K562 (cell line): ENCODE measurements at regions not wholly inside any gene's neighbourhood (a gene's known extent, or its start where the extent isn't known, plus 50 kb on each side); places are given as distances from the start of the nearest gene placed in this dataset.
"Not testable (repeated sequence)": the region's sequence is repeated elsewhere in the genome, so short reads cannot be mapped to it uniquely, and the experiment has no call there.

ENCODE experiments used
- ATAC-seq: fragments of 200-7000 bp; cut with Tn5 transposase; 3 replicates; pipeline ENCODE4 v1.9.1; 2020; ENCODE audit warnings: moderate library complexity
- BruUV-seq: library from RNA; stranded (reverse); fragments of 400-500 nt; replicated peaks from 2 replicates; lab custom pipeline; 2021; lab: Mats Ljungman, UMichigan
- CTCF ChIA-PET: fragments of 300-600 bp; formaldehyde crosslinking; extraction: SDS; loops from one replicate; lab custom pipeline; 2021; ENCODE audit warnings: low intra/inter-chr PET ratio; lab: Yijun Ruan, JAX
- POLR2A ChIA-PET: fragments of 300-600, 350-650 bp; sonication (Branson Sonifier 250); formaldehyde crosslinking; extraction: SDS; loops from one replicate; lab custom pipeline; 2021; ENCODE audit warnings: antibody characterized with exemption, inconsistent platforms; lab: Yijun Ruan, JAX
- DNase-seq, 4 experiments: peaks; one replicate each; pipeline versions ENCODE4 v3.0.0 to v3.0.0-alpha.2; 2011 to 2018; ENCODE audit warnings: low spot score in 3 of 4, mixed read lengths in 3 of 4; ENCODE audit errors: extremely low read depth in 1 of 4
- FAIRE-seq: peaks from 2 replicates; lab custom pipeline; 2011; peaks lifted over from hg19 to GRCh38; lab: Jason Lieb, UNC
- H2AFZ ChIP-seq: 2 replicates; pipeline ENCODE4 v1.6.0; 2011; ENCODE audit warnings: low read depth, low read length, control low read depth, inconsistent platforms
- H3K27ac ChIP-seq: fragments of 200-600 bp; 3 replicates; pipeline ENCODE4 v1.8.0; 2011; ENCODE audit warnings: low read depth, mild to moderate bottlenecking, control low read depth, inconsistent platforms, low read length, moderate library complexity, mixed read lengths; ENCODE audit errors: extremely low read depth
- H3K27me3 ChIP-seq, 2 experiments: fragments of 300-600 bp in 1 of 2; 2 replicates in 1 of 2; 3 replicates in 1 of 2; pipeline versions ENCODE4 v1.6.0 to v1.8.0; 2011; ENCODE audit warnings: inconsistent platforms in 2 of 2, low read length in 2 of 2, mild to moderate bottlenecking in 1 of 2, mixed read lengths in 1 of 2, moderate library complexity in 1 of 2; ENCODE audit not compliant: control insufficient read depth in 2 of 2, insufficient read depth in 2 of 2
- H3K36me3 ChIP-seq: fragments of 300-600 bp; 3 replicates; pipeline ENCODE4 v1.8.0; 2011; ENCODE audit warnings: mild to moderate bottlenecking, low read length, inconsistent platforms; ENCODE audit not compliant: control insufficient read depth, insufficient read depth
- H3K4me1 ChIP-seq, 2 experiments: fragments of 200-600 bp in 1 of 2; replicated peaks in 1 of 2; 2 replicates in 1 of 2; 3 replicates in 1 of 2; pipeline versions ENCODE4 v1.5.1 to v1.8.0; 2011; ENCODE audit warnings: inconsistent platforms in 2 of 2, low read length in 2 of 2, mild to moderate bottlenecking in 1 of 2, mixed read lengths in 1 of 2, moderate library complexity in 1 of 2; ENCODE audit not compliant: control insufficient read depth in 2 of 2, insufficient read depth in 2 of 2
- H3K4me2 ChIP-seq: 2 replicates; pipeline ENCODE4 v1.6.1; 2011; ENCODE audit warnings: low read length, control low read depth, inconsistent platforms, mixed read lengths; ENCODE audit not compliant: insufficient read depth
- H3K4me3 ChIP-seq: fragments of 200-600 bp; sonication (generic), shearing (Covaris generic); 2 replicates; pipeline ENCODE4 v1.5.1; 2016; ENCODE audit warnings: control low read depth, inconsistent platforms
- H3K79me2 ChIP-seq: fragments of 200-600 bp; 3 replicates; pipeline ENCODE4 v1.8.0; 2011; ENCODE audit warnings: low read length, inconsistent platforms; ENCODE audit not compliant: control insufficient read depth, insufficient read depth
- H3K9ac ChIP-seq, 2 experiments: 2 replicates each; pipeline versions ENCODE4 v1.6.0 to v1.6.1; 2011; ENCODE audit warnings: low read depth in 2 of 2, low read length in 2 of 2, control low read depth in 1 of 2, inconsistent platforms in 1 of 2, mild to moderate bottlenecking in 1 of 2, mixed read lengths in 1 of 2; ENCODE audit not compliant: insufficient read depth in 1 of 2
- H3K9me1 ChIP-seq: one replicate; pipeline ENCODE4 v1.6.0; 2011; ENCODE audit warnings: inconsistent platforms, mild to moderate bottlenecking, low read length, moderate library complexity; ENCODE audit not compliant: control insufficient read depth, insufficient read depth
- H3K9me3 ChIP-seq: replicated peaks from 2 replicates; pipeline ENCODE4 v1.5.1; 2011; ENCODE audit warnings: low read depth, low read length, inconsistent platforms; ENCODE audit not compliant: control insufficient read depth, insufficient read depth
- H4K20me1 ChIP-seq: replicated peaks from 2 replicates; pipeline ENCODE4 v1.6.1; 2011; ENCODE audit warnings: low read length, inconsistent platforms, mixed read lengths; ENCODE audit not compliant: control insufficient read depth, insufficient read depth
- FOS ChIP-seq: IDR thresholded peaks from 3 replicates; pipeline ENCODE4 v1.6.1; 2011; ENCODE audit not compliant: insufficient read length; ENCODE audit errors: extremely low read depth
- NR3C1 ChIP-seq: sonication (generic); formaldehyde crosslinking; IDR thresholded peaks from 2 replicates; pipeline ENCODE4 v1.8.1; 2022; ENCODE audit warnings: missing genetic modification reagents
- SRSF9 ChIP-seq: fragments of 200-400 bp; formaldehyde crosslinking; IDR thresholded peaks from 2 replicates; pipeline ENCODE4 v1.6.1; 2017; ENCODE audit warnings: low read depth, low read length, borderline replicate concordance
- WGBS: fragments of 100-300 bp; shearing (Covaris generic); methylation state at CpG from one replicate; pipeline ENCODE4 v1.1.6; 2016; ENCODE audit warnings: low coverage, mixed read lengths; ENCODE audit not compliant: insufficient coverage; ENCODE audit errors: missing lambda C conversion rate; 5-methylcytosine and 5-hydroxymethylcytosine counted together
- in situ Hi-C: fragments of 300-500 bp; cut with MboI; formaldehyde crosslinking; loops from 4 replicates; pipeline ENCODE4 v1.15.0; 2018; ENCODE audit warnings: inconsistent platforms, mixed read lengths
- intact Hi-C: fragments of 100-400 bp; cut with micrococcal nuclease; formaldehyde crosslinking; loops from 2 replicates; pipeline ENCODE4 v1.14.2; 2022

DNA sequence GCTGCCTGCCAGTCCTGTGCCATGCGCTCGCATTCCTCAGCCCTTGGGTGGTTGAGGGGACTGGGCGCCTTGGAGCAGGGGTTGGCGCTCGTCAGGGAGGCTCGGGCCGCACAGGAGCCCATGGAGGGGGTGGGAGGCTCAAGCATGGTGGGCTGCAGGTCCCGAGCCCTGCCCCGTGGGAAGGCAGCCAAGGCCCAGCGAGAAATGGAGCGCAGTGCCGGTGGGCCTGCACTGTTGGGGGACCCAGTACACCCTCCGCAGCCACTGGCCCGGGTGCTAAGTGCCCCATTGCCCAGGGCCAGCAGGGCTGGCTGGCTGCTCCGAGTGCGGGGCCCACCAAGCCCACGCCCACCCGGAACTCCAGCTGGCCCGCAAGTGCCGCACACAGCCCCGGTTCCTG is 390.8 kb upstream of the ANKRD30A start:
- H3K27ac ChIP-seq, H3K27me3 ChIP-seq, H3K9ac ChIP-seq, H4K20me1 ChIP-seq, H3K36me3 ChIP-seq, H3K4me1 ChIP-seq, DNase-seq, BruUV-seq, H3K4me2 ChIP-seq, H3K9me3 ChIP-seq, in situ Hi-C loops, H2AFZ ChIP-seq, H3K79me2 ChIP-seq, FAIRE-seq, H3K4me3 ChIP-seq, intact Hi-C loops, ATAC-seq, POLR2A ChIA-PET, H3K9me1 ChIP-seq, CTCF ChIA-PET: not testable (repeated sequence)
- WGBS = 7% methylated on average over 10 of the region's 21 CpGs

DNA sequence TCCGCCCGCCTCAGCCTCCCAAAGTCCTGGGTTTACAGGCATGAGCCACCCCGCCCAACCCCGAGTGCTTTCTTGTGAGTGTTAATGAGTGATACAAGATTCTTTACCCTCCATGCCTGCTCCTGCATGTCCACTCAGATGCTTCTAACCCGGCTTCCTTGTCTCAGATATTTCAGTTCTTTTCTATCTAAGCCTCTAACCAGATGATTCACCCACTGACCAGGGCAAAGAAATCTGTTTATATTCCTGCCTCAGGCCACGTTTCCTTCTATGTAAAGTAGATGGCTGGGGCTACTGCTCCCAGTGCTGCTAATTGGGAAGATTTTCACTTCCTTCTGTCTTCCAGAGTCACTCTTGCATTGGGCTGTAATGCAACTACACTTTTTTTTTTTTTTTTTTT is 395.1 kb upstream of the ANKRD30A start:
- Histone ChIP-seq H2AFZ (no peak overlapping the region), H3K36me3 (no peaks in the 10 kb centered on the region), H4K20me1 (no peaks in the 10 kb centered on the region), H3K4me3 (no peak overlapping the region), H3K9me3 (no peaks in the 10 kb centered on the region), H3K4me2 (no peak overlapping the region)
- DNase-seq = no peak
- in situ Hi-C loops = no loop called here
- CTCF ChIA-PET = no interaction called here
- TF ChIP-seq SRSF9 = no peak
- no peak for TF ChIP-seq NR3C1 (CRISPR knock-in tag)
- no peak for TF ChIP-seq FOS
- TF ChIP-seq, all 486 proteins: peak for 0
- Histone ChIP-seq H3K27ac (no peak overlapping the region), H3K4me1 (no peaks in the 10 kb centered on the region), H3K27me3 (no peaks in the 10 kb centered on the region), H3K79me2 (no peaks in the 10 kb centered on the region), H3K9ac (no peak overlapping the region), H3K9me1 (no peaks in the 10 kb centered on the region)
- ATAC-seq (no peak), FAIRE-seq (no peak)
- no TSS peak for BruUV-seq
- WGBS = 0% methylated on average over 6 of the region's 6 CpGs
- POLR2A ChIA-PET = no interaction called here
- intact Hi-C loops = no loop called here
